Choroid plexus epithelial cell (primary cell): ENCODE measurements at regions not wholly inside any gene's neighbourhood (a gene's known extent, or its start where the extent isn't known, plus 50 kb on each side); places are given as distances from the start of the nearest gene placed in this dataset.

Experiments
- DNase-seq: peaks from one replicate; pipeline ENCODE4 v3.0.0-alpha.2; 2010; ENCODE audit warnings: low read depth
- H3K4me3 ChIP-seq: 2 replicates; pipeline ENCODE4 v1.5.1; 2011; ENCODE audit warnings: low read depth, mild to moderate bottlenecking, control low read depth, low read length, moderate library complexity
- TF ChIP-seq, protein P1 (sequence below): conservative IDR thresholded peaks from 2 replicates; pipeline ENCODE4 v1.5.1; 2011; ENCODE audit warnings: low read depth, mild to moderate bottlenecking, control low read depth, inconsistent platforms, low read length, moderate library complexity

GRCh38 chr2:188181884-188182283 lies 109.8 kb upstream of the GULP1 start:
- DNase-seq = no peak
- no peak overlapping the region for H3K4me3 ChIP-seq
- TF ChIP-seq, protein P1, sequence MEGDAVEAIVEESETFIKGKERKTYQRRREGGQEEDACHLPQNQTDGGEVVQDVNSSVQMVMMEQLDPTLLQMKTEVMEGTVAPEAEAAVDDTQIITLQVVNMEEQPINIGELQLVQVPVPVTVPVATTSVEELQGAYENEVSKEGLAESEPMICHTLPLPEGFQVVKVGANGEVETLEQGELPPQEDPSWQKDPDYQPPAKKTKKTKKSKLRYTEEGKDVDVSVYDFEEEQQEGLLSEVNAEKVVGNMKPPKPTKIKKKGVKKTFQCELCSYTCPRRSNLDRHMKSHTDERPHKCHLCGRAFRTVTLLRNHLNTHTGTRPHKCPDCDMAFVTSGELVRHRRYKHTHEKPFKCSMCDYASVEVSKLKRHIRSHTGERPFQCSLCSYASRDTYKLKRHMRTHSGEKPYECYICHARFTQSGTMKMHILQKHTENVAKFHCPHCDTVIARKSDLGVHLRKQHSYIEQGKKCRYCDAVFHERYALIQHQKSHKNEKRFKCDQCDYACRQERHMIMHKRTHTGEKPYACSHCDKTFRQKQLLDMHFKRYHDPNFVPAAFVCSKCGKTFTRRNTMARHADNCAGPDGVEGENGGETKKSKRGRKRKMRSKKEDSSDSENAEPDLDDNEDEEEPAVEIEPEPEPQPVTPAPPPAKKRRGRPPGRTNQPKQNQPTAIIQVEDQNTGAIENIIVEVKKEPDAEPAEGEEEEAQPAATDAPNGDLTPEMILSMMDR = no peak

GRCh38 chr2:188187726-188188125 lies 103.9 kb upstream of the GULP1 start:
- no peak overlapping the region for H3K4me3 ChIP-seq
- TF ChIP-seq, protein P1 = no peak
- DNase-seq = no peak

- no peak for DNase-seq
- no peak overlapping the region for H3K4me3 ChIP-seq
- TF ChIP-seq, protein P1 = no peak
These were observed 102.3 kb upstream of the GULP1 start for GRCh38 chr2:188189356-188189755.

- DNase-seq = no peak
- no peak overlapping the region for H3K4me3 ChIP-seq
- TF ChIP-seq, protein P1 = no peak
These were observed 98.4 kb upstream of the GULP1 start for GRCh38 chr2:188193230-188193629.

DNA sequence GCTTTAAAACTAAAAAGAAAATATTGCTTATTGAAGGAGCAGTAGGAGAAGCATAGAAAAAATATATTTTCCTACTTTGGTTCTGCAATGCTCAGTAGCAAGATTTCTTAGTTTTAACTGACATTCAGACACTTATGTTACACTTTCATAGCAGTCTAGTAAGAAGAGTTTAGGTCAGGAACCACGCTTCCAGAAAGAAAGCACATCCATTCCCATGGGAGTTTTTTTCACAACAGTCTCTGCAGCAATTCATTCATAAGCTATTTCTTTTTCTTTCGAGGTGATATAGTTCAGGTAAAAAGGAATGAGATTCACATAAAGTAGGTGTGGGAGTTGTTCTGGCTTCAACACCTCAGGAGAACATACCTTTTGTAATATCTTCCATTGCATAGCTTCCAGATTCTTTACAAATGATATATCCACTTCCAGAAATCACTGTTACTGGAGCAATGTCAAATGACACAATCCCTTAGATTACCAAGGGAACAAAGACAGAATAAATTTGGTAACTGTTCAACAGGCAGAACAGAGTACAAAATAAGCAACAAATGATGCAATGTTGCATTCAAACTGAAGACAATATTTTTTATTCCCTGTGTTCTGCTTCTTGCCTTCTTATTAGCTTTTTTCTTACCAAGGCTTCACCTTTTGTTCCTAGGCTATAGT lies 95.2 kb upstream of the GULP1 start:
- H3K4me3 ChIP-seq = no peak overlapping the region
- TF ChIP-seq, protein P1 = no peak
- DNase-seq = peak; percentile 56

GRCh38 chr2:188199716-188200128 lies 92.0 kb upstream of the GULP1 start:
- TF ChIP-seq, protein P1 = no peak
- H3K4me3 ChIP-seq = no peak overlapping the region
- DNase-seq = peak; percentile 89

- no peak for DNase-seq
- no peak overlapping the region for H3K4me3 ChIP-seq
- TF ChIP-seq, protein P1 = no peak
These were observed 90.0 kb upstream of the GULP1 start for GRCh38 chr2:188201639-188202038.
